HCT116 (cell line): ENCODE measurements at regions not wholly inside any gene's neighbourhood (a gene's known extent, or its start where the extent isn't known, plus 50 kb on each side); places are given as distances from the start of the nearest gene placed in this dataset.

Experiments used
- ATAC-seq: fragments of 200-7000 bp; cut with Tn5 transposase; 2 replicates; pipeline ENCODE4 v1.9.1; 2020; ENCODE audit warnings: mild to moderate bottlenecking, moderate library complexity
- BruUV-seq: library from RNA; stranded (reverse); fragments of 400-500 nt; replicated peaks from 2 replicates; lab custom pipeline; 2021; lab: Mats Ljungman, UMichigan
- CTCF ChIA-PET: fragments of 300-600 bp; sonication (Branson Sonifier 250); formaldehyde crosslinking; loops from one replicate; lab custom pipeline; 2021; ENCODE audit warnings: antibody characterized with exemption; lab: Charles Lee
- POLR2A ChIA-PET: fragments of 300-600, 350-600 bp; sonication (Branson Sonifier 250); formaldehyde crosslinking; loops from one replicate; lab custom pipeline; 2021; ENCODE audit warnings: antibody characterized with exemption; lab: Charles Lee
- RAD21 ChIA-PET, 2 experiments: fragments of 300-600 bp; sonication (Branson Sonifier 250); formaldehyde crosslinking; loops; one replicate each; lab custom pipeline; 2023; ENCODE audit warnings: low total read pairs in 2 of 2; ENCODE audit not compliant: uncharacterized antibody in 2 of 2, unreplicated experiment in 2 of 2, low non-redundant PET in 1 of 2; lab: Charles Lee
- DNase-seq: peaks from one replicate; pipeline ENCODE4 v3.0.0-alpha.2; 2010; ENCODE audit warnings: low read depth, low spot score
- H2AFZ ChIP-seq: fragments of 200-600 bp; shearing (Covaris generic), sonication (generic); 2 replicates; pipeline ENCODE4 v1.6.1; 2017; ENCODE audit warnings: low read depth, mixed run types, mixed read lengths, antibody characterized with exemption, low read length; ENCODE audit not compliant: poor library complexity, severe bottlenecking
- H3K27ac ChIP-seq: 2 replicates; pipeline ENCODE4 v1.5.1; 2012; ENCODE audit warnings: low read depth, low read length
- H3K27me3 ChIP-seq: fragments of 200-600 bp; sonication (generic); 2 replicates; pipeline ENCODE4 v1.6.1; 2016; ENCODE audit warnings: mixed run types, low read length, mixed read lengths; ENCODE audit not compliant: insufficient read depth
- H3K36me3 ChIP-seq, 2 experiments: fragments of 200-500 bp in 1 of 2; fragments of 200-600 bp in 1 of 2; sonication (Bioruptor generic) in 1 of 2; sonication (generic) in 1 of 2; 2 replicates each; pipeline versions ENCODE4 v1.5.1 to v1.6.1; 2014 to 2016; ENCODE audit warnings: low read length in 2 of 2, inconsistent platforms in 1 of 2, mixed read lengths in 1 of 2, mixed run types in 1 of 2; ENCODE audit not compliant: insufficient read depth in 2 of 2, control insufficient read depth in 1 of 2
- H3K4me1 ChIP-seq, 2 experiments: fragments of 200-600 bp in 1 of 2; sonication (generic) in 1 of 2; 2 replicates each; pipeline versions ENCODE4 v1.5.1 to v1.6.1; 2012 to 2017; ENCODE audit warnings: low read length in 2 of 2, inconsistent platforms in 1 of 2, mild to moderate bottlenecking in 1 of 2, mixed read lengths in 1 of 2, mixed run types in 1 of 2, moderate library complexity in 1 of 2; ENCODE audit not compliant: insufficient read depth in 2 of 2, control insufficient read depth in 1 of 2
- H3K4me2 ChIP-seq: fragments of 200-600 bp; sonication (generic); 2 replicates; pipeline ENCODE4 v1.6.1; 2017; ENCODE audit warnings: mixed run types, low read length, mixed read lengths
- H3K4me3 ChIP-seq, 2 experiments: fragments of 200-600 bp in 1 of 2; sonication (generic) in 1 of 2; replicated peaks in 1 of 2; 2 replicates each; pipeline ENCODE4 v1.5.1; 2011 to 2016; ENCODE audit warnings: low read length in 2 of 2, control low read depth in 1 of 2, low read depth in 1 of 2, mild to moderate bottlenecking in 1 of 2, mixed read lengths in 1 of 2, mixed run types in 1 of 2
- H3K79me2 ChIP-seq: fragments of 200-600 bp; sonication (generic); 2 replicates; pipeline ENCODE4 v1.6.1; 2017; ENCODE audit warnings: mild to moderate bottlenecking, mixed run types, low read length, moderate library complexity, mixed read lengths; ENCODE audit not compliant: insufficient read depth
- H3K9ac ChIP-seq: fragments of 200-600 bp; sonication (generic); 2 replicates; pipeline ENCODE4 v1.6.1; 2016; ENCODE audit warnings: low read length, mixed read lengths
- H3K9me2 ChIP-seq: fragments of 200-600 bp; sonication (generic), shearing (Covaris generic); 2 replicates; pipeline ENCODE4 v1.6.1; 2017; ENCODE audit warnings: mixed run types, mild to moderate bottlenecking, moderate library complexity; ENCODE audit not compliant: insufficient read depth
- H3K9me3 ChIP-seq, 2 experiments: fragments of 200-500 bp in 1 of 2; fragments of 200-600 bp in 1 of 2; sonication (Bioruptor generic) in 1 of 2; sonication (generic) in 1 of 2; 2 replicates each; pipeline ENCODE4 v1.6.1; 2014 to 2017; ENCODE audit warnings: low read length in 2 of 2, mixed read lengths in 2 of 2, inconsistent platforms in 1 of 2, low read depth in 1 of 2, mild to moderate bottlenecking in 1 of 2, mixed run types in 1 of 2, moderate library complexity in 1 of 2; ENCODE audit not compliant: control insufficient read depth in 1 of 2, insufficient read depth in 1 of 2
- H4K20me1 ChIP-seq: fragments of 200-600 bp; sonication (generic), shearing (Covaris generic); 2 replicates; pipeline ENCODE4 v1.6.1; 2017; ENCODE audit warnings: mixed run types, mild to moderate bottlenecking, moderate library complexity; ENCODE audit not compliant: insufficient read depth
- CTCF ChIP-seq, 3 experiments: fragments of 200-600 bp in 1 of 3; sonication (generic) in 1 of 3; IDR thresholded peaks in 2 of 3; conservative IDR thresholded peaks in 1 of 3; 2 replicates each; pipeline ENCODE4 v1.5.1; 2012 to 2017; ENCODE audit warnings: low read depth in 2 of 3, low read length in 2 of 3, antibody characterized with exemption in 1 of 3, borderline replicate concordance in 1 of 3, control low read depth in 1 of 3, mild to moderate bottlenecking in 1 of 3, mixed read lengths in 1 of 3, mixed run types in 1 of 3, moderate library complexity in 1 of 3; ENCODE audit not compliant: insufficient read depth in 1 of 3
- SRF ChIP-seq: IDR thresholded peaks from 2 replicates; pipeline ENCODE4 v1.6.1; 2012; ENCODE audit warnings: low read depth
- intact Hi-C: fragments of 100-400 bp; cut with micrococcal nuclease; formaldehyde crosslinking; loops from 2 replicates; pipeline ENCODE4 v1.10.0; 2022
- TF ChIP-seq, protein P1 (sequence below): IDR thresholded peaks from 2 replicates; pipeline ENCODE4 v1.6.1; 2012; ENCODE audit warnings: low read depth

GRCh38 chr5:61775901-61776300 is 443.8 kb downstream of the ZSWIM6 start:
- intact Hi-C loops: no loop called here
- H3K9me3 ChIP-seq: no peaks in the 10 kb centered on the region
- no peaks in the 10 kb centered on the region for H3K9me2 ChIP-seq
- peaks cover 60% of the 10 kb centered on the region for H3K27me3 ChIP-seq
- no peak for DNase-seq
- no TSS peak for BruUV-seq
- no peaks in the 10 kb centered on the region for H4K20me1 ChIP-seq
- POLR2A ChIA-PET: no interaction called here
- ATAC-seq: no peak
- no peaks in the 10 kb centered on the region for H3K4me1 ChIP-seq
- no peak overlapping the region for H3K4me3 ChIP-seq
- no peak overlapping the region for H3K4me2 ChIP-seq
- H2AFZ ChIP-seq: no peak overlapping the region
- H3K79me2 ChIP-seq: no peaks in the 10 kb centered on the region
- no peaks in the 10 kb centered on the region for H3K36me3 ChIP-seq
- RAD21 ChIA-PET: no interaction called here
- TF ChIP-seq, protein P1, sequence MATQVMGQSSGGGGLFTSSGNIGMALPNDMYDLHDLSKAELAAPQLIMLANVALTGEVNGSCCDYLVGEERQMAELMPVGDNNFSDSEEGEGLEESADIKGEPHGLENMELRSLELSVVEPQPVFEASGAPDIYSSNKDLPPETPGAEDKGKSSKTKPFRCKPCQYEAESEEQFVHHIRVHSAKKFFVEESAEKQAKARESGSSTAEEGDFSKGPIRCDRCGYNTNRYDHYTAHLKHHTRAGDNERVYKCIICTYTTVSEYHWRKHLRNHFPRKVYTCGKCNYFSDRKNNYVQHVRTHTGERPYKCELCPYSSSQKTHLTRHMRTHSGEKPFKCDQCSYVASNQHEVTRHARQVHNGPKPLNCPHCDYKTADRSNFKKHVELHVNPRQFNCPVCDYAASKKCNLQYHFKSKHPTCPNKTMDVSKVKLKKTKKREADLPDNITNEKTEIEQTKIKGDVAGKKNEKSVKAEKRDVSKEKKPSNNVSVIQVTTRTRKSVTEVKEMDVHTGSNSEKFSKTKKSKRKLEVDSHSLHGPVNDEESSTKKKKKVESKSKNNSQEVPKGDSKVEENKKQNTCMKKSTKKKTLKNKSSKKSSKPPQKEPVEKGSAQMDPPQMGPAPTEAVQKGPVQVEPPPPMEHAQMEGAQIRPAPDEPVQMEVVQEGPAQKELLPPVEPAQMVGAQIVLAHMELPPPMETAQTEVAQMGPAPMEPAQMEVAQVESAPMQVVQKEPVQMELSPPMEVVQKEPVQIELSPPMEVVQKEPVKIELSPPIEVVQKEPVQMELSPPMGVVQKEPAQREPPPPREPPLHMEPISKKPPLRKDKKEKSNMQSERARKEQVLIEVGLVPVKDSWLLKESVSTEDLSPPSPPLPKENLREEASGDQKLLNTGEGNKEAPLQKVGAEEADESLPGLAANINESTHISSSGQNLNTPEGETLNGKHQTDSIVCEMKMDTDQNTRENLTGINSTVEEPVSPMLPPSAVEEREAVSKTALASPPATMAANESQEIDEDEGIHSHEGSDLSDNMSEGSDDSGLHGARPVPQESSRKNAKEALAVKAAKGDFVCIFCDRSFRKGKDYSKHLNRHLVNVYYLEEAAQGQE: no peak
- no peak for TF ChIP-seq SRF
- TF ChIP-seq CTCF (IDR thresholded peaks at IDR 0.05 in 2 of 3, conservative IDR thresholded peaks at IDR 0.05 in 1 of 3; ENCODE audit: borderline replicate concordance in 1 of 3, insufficient read depth in 1 of 3, low read depth in 2 of 3, low read length in 2 of 3): no peak
- H3K27ac ChIP-seq: no peak overlapping the region
- H3K9ac ChIP-seq: no peak overlapping the region
- CTCF ChIA-PET: no interaction called here
